DOHH2 (cell line): ENCODE measurements at regions not wholly inside any gene's neighbourhood (a gene's known extent, or its start where the extent isn't known, plus 50 kb on each side); places are given as distances from the start of the nearest gene placed in this dataset.

Experiments used
- CTCF ChIP-seq: fragments of 200-600 bp; sonication (generic); IDR thresholded peaks from one replicate; pipeline ENCODE4 v1.5.1; 2014; ENCODE audit warnings: antibody characterized with exemption, mild to moderate bottlenecking, low read depth, low read length; ENCODE audit not compliant: poor library complexity, severe bottlenecking
- EZH2phosphoT487 ChIP-seq: fragments of 200-600 bp; sonication (generic); IDR thresholded peaks from 2 replicates; pipeline ENCODE4 v1.6.1; 2017; ENCODE audit warnings: borderline replicate concordance, mild to moderate bottlenecking, antibody characterized with exemption, low read length, moderate library complexity, mixed read lengths

- no peak for TF ChIP-seq CTCF
- no peak for TF ChIP-seq EZH2phosphoT487
Observed at GRCh38 chr15:53875711-53876110, 102.5 kb upstream of the UNC13C start.
